ELR (cell line): ENCODE measurements at regions not wholly inside any gene's neighbourhood (a gene's known extent, or its start where the extent isn't known, plus 50 kb on each side); places are given as distances from the start of the nearest gene placed in this dataset.

Experiments used
- DNase-seq: peaks from one replicate; pipeline ENCODE4 v3.0.0-alpha.2; 2015; ENCODE audit warnings: low read depth

DNA sequence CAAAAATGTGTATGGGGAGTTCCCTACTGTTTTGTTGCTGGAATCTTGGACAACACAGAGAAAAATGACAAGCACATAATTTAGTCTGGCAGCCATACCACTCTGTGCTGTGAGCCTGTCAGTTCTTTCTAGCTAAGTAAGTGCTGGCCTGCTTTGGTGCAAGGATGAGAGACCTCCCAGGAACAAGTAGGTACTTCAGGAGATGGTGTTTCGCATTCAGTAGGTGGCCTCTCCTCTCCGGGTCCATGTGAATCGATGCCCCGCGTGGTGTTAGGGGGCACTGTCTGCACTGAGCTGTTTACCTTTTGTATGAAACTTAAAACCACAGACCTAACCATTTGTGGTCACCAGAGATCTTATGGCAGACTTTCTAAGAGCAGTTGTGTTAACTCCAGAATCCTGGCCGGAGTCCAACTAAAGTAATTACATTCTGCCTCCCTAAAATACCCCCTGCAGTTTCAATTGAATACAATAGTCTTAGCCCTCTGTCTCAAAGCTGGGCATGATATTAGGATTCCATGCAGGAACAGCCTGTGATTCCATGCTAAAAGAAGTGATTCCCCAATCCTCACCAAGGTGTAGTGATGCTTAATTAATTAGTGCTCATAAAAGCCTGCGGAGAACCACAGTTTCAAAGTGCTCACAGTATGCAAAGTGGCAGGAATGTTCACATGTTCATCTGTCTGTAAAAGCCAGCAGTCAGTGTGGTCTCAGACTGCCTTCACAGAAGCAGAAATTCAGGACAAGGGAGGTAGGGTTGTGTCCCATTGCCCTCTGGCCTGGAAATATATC lies 64.2 kb downstream of the LLPH start:
- DNase-seq, result peak; percentile 54

GRCh38 chr12:66065641-66066136 lies 64.9 kb downstream of the LLPH start:
- DNase-seq, result peak; percentile 5

- DNase-seq, result no peak
Observed at GRCh38 chr12:66065150-66065549, 65.4 kb downstream of the LLPH start.

- no peak for DNase-seq
Observed at GRCh38 chr12:66063916-66064315, 66.6 kb downstream of the LLPH start.

DNA sequence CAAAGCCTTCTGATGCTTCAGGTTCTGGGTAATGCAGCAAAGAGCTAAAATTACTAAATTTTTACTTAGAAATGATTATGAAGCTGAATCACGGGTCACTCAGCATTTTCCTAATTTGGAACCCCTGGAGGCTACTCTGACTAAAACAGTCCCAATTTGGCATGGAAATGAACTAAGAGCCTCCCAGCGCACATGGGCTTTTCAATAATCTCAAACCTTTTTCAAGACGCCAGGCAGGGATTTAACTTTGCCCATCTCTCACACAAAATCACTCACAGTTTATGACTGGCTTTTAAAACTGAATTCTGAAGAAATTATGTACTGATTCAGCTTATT lies 68.3 kb downstream of the LLPH start:
- no peak for DNase-seq

GRCh38 chr12:66061557-66062289 lies 68.8 kb downstream of the LLPH start:
- DNase-seq, result no peak

GRCh38 chr12:66061076-66061475 lies 69.5 kb downstream of the LLPH start:
- no peak for DNase-seq

DNA sequence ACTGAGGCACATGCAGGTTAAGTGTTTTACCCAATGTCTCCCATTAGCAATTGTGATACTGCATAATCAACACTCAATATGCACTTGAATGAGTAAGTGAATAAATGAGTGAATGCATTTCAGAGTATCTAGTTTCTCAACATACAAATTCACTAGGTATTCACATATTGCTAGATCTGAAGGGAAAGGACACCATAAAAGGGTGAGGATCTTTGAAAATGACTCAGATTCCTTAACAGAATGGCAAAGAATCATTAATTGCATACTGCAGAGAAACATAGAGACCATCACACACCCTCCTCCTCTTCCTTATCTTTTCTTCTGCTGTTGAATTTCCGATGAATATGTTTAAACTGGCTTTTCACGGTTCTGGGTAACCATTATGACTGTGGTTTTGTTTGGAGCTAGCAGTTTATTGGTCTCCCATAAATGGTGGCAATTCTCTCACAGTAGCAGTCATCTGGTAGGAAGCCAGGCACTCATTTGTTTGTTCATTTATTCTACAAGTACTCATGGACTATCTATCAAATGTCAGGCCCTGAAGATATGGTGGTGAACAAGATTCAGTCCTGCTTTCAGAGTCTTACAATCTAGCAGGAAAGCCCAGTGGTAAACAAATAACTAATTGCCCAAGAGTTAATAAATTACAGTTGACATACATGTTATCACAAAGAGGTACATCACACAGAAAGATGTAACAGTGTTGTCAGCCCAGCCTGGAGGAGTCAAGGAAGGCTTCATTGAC lies 70.2 kb downstream of the LLPH start:
- no peak for DNase-seq

DNA sequence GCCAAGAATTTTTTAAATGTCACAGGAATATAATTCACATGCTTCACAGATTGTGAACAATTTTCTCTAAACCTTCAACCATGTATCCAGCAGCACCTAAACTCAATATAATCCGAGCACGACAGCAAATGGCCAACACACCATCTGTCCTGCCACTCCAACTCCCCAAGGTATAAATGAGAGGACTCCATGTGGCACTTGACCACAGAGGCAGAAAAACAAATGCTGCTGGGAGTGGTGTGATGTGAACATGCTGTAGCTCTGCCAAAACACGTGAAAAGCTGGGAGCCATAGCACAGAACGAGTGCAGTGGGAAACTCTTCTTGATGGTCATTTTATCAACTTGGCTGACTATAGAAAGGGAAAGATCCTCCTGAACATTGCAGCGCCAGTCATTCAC lies 70.9 kb downstream of the LLPH start:
- no peak for DNase-seq

DNA sequence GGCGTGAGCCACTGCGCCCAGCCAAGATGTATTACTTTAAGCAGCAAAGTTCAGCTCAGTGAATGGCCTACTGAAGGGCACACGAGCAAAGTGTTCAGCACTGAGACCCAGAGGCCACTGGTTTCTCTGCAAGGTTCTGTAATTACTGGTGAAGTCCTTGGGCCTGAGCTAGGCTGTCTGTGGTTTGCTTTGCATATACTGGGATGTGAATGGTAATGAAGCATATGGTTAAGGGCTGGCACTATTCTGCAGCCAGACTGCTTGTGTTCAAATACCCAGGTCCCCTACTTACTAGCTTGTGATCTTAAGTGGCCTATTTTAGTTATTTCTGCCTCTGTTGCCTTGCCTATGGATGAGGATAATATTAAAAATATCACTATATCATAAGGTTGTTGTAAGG lies 72.0 kb downstream of the LLPH start:
- no peak for DNase-seq

DNA sequence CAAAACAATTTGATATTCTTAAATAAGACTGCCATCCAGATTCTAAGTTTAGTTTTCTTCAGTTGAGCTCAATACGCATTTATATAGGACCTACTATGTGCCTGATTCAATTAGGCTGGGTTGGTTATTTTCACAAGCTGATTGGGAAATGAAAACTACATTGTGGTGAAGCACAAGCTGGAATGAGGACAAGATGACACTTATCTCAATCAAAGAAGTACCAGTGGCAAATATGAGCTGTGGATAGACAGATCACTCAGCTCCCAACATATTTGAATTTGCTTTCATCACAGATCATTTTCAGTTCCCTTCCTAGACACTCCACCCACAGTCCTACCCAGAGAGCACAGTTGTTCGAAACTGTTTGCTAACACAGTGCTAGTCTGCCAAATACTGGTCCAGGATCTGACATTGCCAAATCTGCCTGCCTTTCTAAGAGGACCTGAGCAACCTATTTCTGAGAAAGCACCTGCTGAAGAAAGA lies 74.7 kb downstream of the LLPH start:
- DNase-seq, result no peak

GRCh38 chr12:66052988-66053615 lies 77.4 kb downstream of the LLPH start:
- no peak for DNase-seq

DNA sequence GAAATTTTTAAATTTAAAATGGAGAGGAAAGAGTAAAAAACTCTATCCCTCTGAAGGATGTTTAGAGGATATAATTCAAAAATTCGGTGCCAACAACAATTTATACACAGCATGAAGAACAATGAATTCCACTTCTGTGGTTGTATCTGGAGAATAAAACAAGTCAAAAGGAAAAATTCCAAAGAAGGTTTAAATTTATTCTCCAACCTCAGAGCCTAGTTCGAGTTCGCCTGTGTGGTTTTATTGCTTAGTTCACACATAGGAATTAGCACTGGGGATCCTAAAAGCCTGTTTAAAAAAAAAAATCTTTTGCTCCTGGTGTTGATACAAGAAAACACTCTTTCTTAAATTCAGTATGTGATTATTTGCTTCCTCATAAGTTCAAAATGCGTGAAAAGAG lies 79.2 kb downstream of the LLPH start:
- DNase-seq, result no peak

DNA sequence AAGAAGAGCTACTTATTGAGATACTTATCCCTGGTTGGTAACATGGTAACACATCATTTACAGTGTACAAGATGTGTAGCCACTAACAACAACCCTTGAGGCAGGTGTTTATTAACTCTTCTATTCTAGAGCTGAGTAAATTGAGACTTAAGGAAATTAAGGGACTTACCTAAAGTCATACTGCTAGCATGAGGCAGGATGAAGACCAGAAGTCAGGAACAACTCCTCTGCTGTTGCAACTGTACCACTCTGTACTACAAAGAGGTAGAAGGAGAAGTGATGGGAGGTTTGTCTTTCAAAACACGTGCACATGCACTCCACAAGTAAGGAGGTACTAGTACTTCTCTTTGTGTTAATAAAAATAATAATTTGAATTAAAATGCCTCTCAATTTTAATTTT lies 79.9 kb downstream of the LLPH start:
- DNase-seq, result no peak

GRCh38 chr12:66050283-66050576 lies 80.3 kb downstream of the LLPH start:
- DNase-seq, result no peak

DNA sequence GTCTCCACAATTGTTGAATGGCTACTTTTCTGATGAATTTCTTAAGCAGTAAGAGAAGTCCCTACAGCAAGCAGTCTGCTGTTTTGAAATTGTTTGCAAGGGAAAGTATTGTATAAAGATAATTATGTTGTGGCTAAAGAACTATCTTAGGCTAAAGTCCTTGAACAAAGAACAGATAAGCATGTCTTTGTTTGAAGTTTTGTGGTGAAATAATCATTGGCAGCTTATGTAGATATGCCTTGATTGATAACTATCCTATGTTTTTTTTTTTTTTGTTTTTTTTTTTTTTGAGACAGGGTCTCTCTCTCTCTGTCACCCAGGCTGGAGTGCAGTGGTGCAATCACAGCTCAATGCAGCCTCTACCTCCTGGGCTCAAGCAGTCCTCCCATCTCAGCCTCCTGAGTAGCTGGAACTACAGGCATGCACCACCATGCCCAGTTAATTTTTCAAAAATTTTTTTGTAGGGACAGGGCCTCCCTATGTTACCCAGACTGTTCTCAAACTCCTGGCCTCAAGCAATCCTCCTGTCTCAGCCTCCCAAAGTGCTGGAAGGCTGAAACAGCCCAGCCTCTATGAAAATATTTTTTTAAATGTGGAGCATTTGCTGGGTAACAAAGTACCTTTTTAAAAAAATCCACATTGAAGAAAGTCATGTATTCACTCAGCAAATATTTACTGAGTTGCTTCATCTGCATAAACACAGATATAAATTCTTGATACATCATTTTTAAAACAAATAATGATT lies 80.8 kb downstream of the LLPH start:
- DNase-seq, result no peak

DNA sequence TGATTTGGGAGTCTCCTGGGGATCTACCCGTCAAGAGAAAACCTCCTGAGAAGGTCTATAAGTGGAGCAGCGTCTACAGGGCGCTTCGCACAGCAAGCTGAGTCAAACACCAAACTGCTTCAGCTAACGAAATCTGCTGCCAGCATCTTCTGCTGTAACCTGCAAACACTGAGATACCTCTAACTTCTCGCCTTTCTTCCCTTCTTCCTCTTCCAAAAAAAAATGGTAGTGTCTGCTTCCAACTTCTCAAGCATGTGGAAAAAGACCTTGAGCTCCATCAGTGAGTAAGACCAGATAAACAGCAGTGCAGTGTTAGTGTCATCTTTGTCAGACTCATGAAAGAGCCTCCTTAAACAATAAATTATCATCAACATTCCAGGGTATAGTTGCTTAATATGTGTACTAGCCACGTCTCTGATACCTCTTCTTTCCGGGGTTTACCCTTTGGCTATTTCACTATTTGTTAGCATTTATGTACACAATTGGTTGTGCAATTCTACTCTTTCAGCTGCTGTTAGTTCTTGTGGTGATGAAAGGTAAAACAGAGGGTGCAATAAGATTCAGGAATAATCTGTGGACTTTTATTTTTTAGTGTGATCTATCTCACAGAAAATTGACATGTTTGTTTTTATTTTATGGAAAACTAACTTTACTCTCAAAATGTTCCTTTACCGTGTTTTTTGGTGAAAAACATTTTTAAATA lies 81.6 kb downstream of the LLPH start:
- DNase-seq, result peak; percentile 30

GRCh38 chr12:66048218-66048834 lies 82.2 kb downstream of the LLPH start:
- no peak for DNase-seq

DNA sequence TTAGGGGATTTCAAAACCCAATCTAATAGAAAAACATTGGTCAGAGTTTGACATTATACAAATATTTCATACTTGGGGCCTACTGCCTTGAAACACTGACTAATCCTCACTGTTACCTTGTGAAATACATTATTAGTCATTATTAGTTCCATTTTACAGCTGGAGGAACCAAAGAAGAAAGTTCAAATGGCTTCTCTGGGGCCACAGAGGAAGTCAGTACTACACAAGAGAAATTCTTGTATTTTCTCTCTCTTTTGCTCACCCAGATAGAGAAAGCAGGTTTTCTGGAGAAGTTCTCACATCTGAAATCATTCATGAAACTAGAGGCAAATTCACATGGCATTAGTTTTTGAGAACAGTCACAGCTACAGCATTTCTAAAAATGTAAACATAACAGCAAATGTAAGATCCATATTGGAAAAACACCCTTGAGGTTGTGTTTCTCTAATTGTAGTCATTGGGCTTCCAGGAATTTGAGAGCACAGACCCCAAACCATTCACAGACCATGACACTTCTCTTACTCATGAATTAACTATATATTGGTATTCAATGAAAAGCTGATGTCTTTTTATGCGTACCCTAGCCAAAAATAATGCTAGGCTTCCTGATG lies 83.0 kb downstream of the LLPH start:
- DNase-seq, result peak; percentile 63

GRCh38 chr12:66045506-66045905 lies 85.0 kb downstream of the LLPH start:
- no peak for DNase-seq
